Ascending aorta (tissue), 2 donors: ENCODE measurements at regions not wholly inside any gene's neighbourhood (a gene's known extent, or its start where the extent isn't known, plus 50 kb on each side); places are given as distances from the start of the nearest gene placed in this dataset.

ENCODE experiments used
- DNase-seq, 2 donors: peaks; one replicate each; pipeline ENCODE4 v3.0.0-alpha.2; 2019; ENCODE audit warnings: low spot score in 2 of 2
- H3K27ac ChIP-seq, 2 donors: fragments of 200-600 bp; sonication (generic); one replicate each; pipeline ENCODE4 v1.5.1; 2016 to 2017; ENCODE audit warnings: mild to moderate bottlenecking in 1 of 2
- H3K27me3 ChIP-seq: fragments of 200-600 bp; sonication (generic); one replicate; pipeline ENCODE4 v1.5.1; 2017
- H3K36me3 ChIP-seq, 2 donors: fragments of 200-600 bp; sonication (generic); one replicate each; pipeline ENCODE4 v1.5.1; 2016
- H3K4me1 ChIP-seq, 2 donors: fragments of 200-600 bp; sonication (generic); one replicate each; pipeline ENCODE4 v1.5.1; 2016 to 2017; ENCODE audit warnings: mild to moderate bottlenecking in 1 of 2
- H3K4me3 ChIP-seq, 2 donors: fragments of 200-600 bp; sonication (generic); one replicate each; pipeline ENCODE4 v1.5.1; 2016 to 2017; ENCODE audit warnings: mild to moderate bottlenecking in 1 of 2
- H3K9me3 ChIP-seq, 2 donors: fragments of 200-600 bp; sonication (generic); one replicate each; pipeline ENCODE4 v1.5.1; 2016
- CTCF ChIP-seq, 3 experiments: fragments of 200-600 bp in 2 of 3; fragments of 450-650 bp in 1 of 3; sonication (generic) in 2 of 3; IDR thresholded peaks; one replicate each; pipeline ENCODE4 v1.5.1; 2016 to 2019; ENCODE audit warnings: antibody characterized with exemption in 3 of 3, mild to moderate bottlenecking in 1 of 3, moderate library complexity in 1 of 3
- intact Hi-C: fragments of 100-400 bp; cut with DNase I; formaldehyde crosslinking; loops from one replicate; pipeline ENCODE4 v1.15.1; 2023

GRCh38 chr15:61315471-61315870 is 86.4 kb upstream of the RORA start:
- no peak overlapping the region for H3K27ac ChIP-seq
- no peak for DNase-seq
- H3K4me1 ChIP-seq = no peaks in the 10 kb centered on the region
- intact Hi-C loops = no loop called here
- no peak for TF ChIP-seq CTCF (IDR thresholded peaks at IDR 0.05)
- no peaks in the 10 kb centered on the region for H3K36me3 ChIP-seq
- no peaks in the 10 kb centered on the region for H3K27me3 ChIP-seq
- H3K9me3 ChIP-seq = no peaks in the 10 kb centered on the region
- no peak overlapping the region for H3K4me3 ChIP-seq

- DNase-seq = no peak
- H3K9me3 ChIP-seq = no peaks in the 10 kb centered on the region
- no peak overlapping the region for H3K4me3 ChIP-seq
- H3K27ac ChIP-seq = no peak overlapping the region
- TF ChIP-seq CTCF (IDR thresholded peaks at IDR 0.05) = no peak
- H3K27me3 ChIP-seq = no peaks in the 10 kb centered on the region
- no peaks in the 10 kb centered on the region for H3K36me3 ChIP-seq
- H3K4me1 ChIP-seq = no peaks in the 10 kb centered on the region
- intact Hi-C loops = no loop called here
Observed at GRCh38 chr15:61314427-61314826, 85.3 kb upstream of the RORA start.

- H3K4me3 ChIP-seq = no peak overlapping the region
- H3K4me1 ChIP-seq = no peaks in the 10 kb centered on the region
- TF ChIP-seq CTCF (IDR thresholded peaks at IDR 0.05) = no peak
- intact Hi-C loops = loop anchor here (10.0 kb wide), 1 partner anchor 65 kb away; no protein-coding TSS in a partner anchor
- DNase-seq = no peak
- H3K27me3 ChIP-seq = no peaks in the 10 kb centered on the region
- H3K36me3 ChIP-seq = no peaks in the 10 kb centered on the region
- H3K9me3 ChIP-seq = no peaks in the 10 kb centered on the region
- no peak overlapping the region for H3K27ac ChIP-seq
Observed at GRCh38 chr15:61309617-61310016, 80.5 kb upstream of the RORA start.

- Histone ChIP-seq H3K4me3 (no peak overlapping the region), H3K27ac (no peak overlapping the region), H3K36me3 (no peaks in the 10 kb centered on the region), H3K27me3 (no peaks in the 10 kb centered on the region), H3K9me3 (no peaks in the 10 kb centered on the region), H3K4me1 (no peaks in the 10 kb centered on the region)
- DNase-seq = no peak
- intact Hi-C loops = loop anchor here (10.0 kb wide), 1 partner anchor 64 kb away; no protein-coding TSS in a partner anchor
- no peak for TF ChIP-seq CTCF (IDR thresholded peaks at IDR 0.05)
Observed at GRCh38 chr15:61309031-61309511, 80.0 kb upstream of the RORA start.

- TF ChIP-seq CTCF (IDR thresholded peaks at IDR 0.05) = no peak
- no peaks in the 10 kb centered on the region for H3K9me3 ChIP-seq
- no peak for DNase-seq
- no peaks in the 10 kb centered on the region for H3K27me3 ChIP-seq
- H3K27ac ChIP-seq = no peak overlapping the region
- H3K4me3 ChIP-seq = no peak overlapping the region
- no peaks in the 10 kb centered on the region for H3K4me1 ChIP-seq
- intact Hi-C loops = loop anchor here (10.0 kb wide), 1 partner anchor 64 kb away; no protein-coding TSS in a partner anchor
- H3K36me3 ChIP-seq = no peaks in the 10 kb centered on the region
Observed at GRCh38 chr15:61308437-61308836, 79.3 kb upstream of the RORA start.

GRCh38 chr15:61307474-61307873 is 78.4 kb upstream of the RORA start:
- Histone ChIP-seq H3K9me3 (no peaks in the 10 kb centered on the region), H3K4me3 (no peak overlapping the region), H3K27me3 (no peaks in the 10 kb centered on the region), H3K4me1 (no peaks in the 10 kb centered on the region), H3K36me3 (no peaks in the 10 kb centered on the region), H3K27ac (no peak overlapping the region)
- intact Hi-C loops = loop anchor here (10.0 kb wide), 1 partner anchor 63 kb away; no protein-coding TSS in a partner anchor
- no peak for DNase-seq
- TF ChIP-seq CTCF (IDR thresholded peaks at IDR 0.05) = no peak
